WERI-Rb-1 (cell line): ENCODE measurements at regions not wholly inside any gene's neighbourhood (a gene's known extent, or its start where the extent isn't known, plus 50 kb on each side); places are given as distances from the start of the nearest gene placed in this dataset.

Experiments
- DNase-seq: peaks from one replicate; pipeline ENCODE4 v3.0.0-alpha.2; 2020
- H3K27ac ChIP-seq: fragments of 250-450 bp; sonication (Bioruptor Pico); 2 replicates; pipeline ENCODE4 v1.5.1; 2020; ENCODE audit warnings: mild to moderate bottlenecking, moderate library complexity
- H3K27me3 ChIP-seq: fragments of 250-450 bp; sonication (Bioruptor Pico); 2 replicates; pipeline ENCODE4 v1.5.1; 2021; ENCODE audit warnings: mild to moderate bottlenecking, low read depth, moderate library complexity; ENCODE audit not compliant: insufficient read depth, severe bottlenecking
- H3K36me3 ChIP-seq: fragments of 250-450 bp; sonication (Bioruptor Pico); 2 replicates; pipeline ENCODE4 v1.5.1; 2020; ENCODE audit warnings: mild to moderate bottlenecking, moderate library complexity
- H3K4me3 ChIP-seq: 2 replicates; pipeline ENCODE4 v1.5.1; 2011; ENCODE audit warnings: low read depth, mild to moderate bottlenecking, control low read depth, low read length
- H3K9me3 ChIP-seq: fragments of 250-450 bp; sonication (Bioruptor Pico); 2 replicates; pipeline ENCODE4 v1.5.1; 2021; ENCODE audit warnings: mild to moderate bottlenecking, moderate library complexity; ENCODE audit not compliant: severe bottlenecking
- CTCF ChIP-seq: IDR thresholded peaks from 2 replicates; pipeline ENCODE4 v1.5.1; 2011; ENCODE audit warnings: low read depth, mild to moderate bottlenecking, control low read depth, inconsistent platforms, low read length

DNA sequence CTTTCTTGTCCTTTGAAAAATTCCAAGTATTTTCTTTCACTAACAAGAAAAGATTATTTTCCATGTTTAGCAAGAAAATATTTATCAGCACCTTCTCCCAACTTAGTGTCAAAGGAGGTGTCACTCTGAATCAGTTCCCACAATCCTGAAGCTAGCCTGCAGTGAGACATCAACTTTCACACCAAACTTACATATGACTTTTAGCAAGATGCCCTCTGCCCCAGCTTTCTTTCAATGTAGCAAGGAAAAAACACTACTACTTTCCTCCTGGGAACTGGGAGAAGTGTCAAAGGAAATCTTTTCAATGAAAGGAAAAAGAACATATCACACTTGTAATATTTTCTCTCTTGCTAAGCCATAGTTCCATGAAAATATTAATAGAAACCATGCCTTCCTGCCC lies 50.9 kb upstream of the PALMD start:
- TF ChIP-seq CTCF, result no peak
- Histone ChIP-seq H3K27ac (no peak overlapping the region), H3K4me3 (no peak overlapping the region), H3K27me3 (no peaks in the 10 kb centered on the region), H3K36me3 (no peaks in the 10 kb centered on the region), H3K9me3 (no peaks in the 10 kb centered on the region)
- DNase-seq, result no peak

DNA sequence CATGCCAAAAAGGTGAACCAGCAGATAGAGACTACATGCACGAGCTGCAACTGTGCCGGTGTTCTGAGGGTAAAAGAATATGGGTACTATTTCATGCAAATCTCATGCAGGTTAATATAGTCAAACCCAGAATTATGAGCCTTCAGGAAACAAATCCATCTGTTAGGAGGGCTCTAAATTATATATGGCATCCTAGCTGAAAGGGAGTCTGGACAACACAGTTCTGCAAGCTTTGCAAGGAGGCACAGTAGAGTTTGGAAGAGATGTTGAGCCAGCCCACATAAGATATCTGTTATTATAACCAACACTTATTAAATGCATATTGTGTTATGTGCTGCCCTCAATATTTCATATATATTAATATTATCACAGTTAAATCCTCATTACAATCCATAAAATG lies 50.5 kb upstream of the PALMD start:
- DNase-seq, result no peak
- H3K27me3 ChIP-seq, result no peaks in the 10 kb centered on the region
- no peaks in the 10 kb centered on the region for H3K9me3 ChIP-seq
- no peaks in the 10 kb centered on the region for H3K36me3 ChIP-seq
- no peak overlapping the region for H3K4me3 ChIP-seq
- no peak overlapping the region for H3K27ac ChIP-seq
- no peak for TF ChIP-seq CTCF
